ENCODE measurements at regions not wholly inside any gene's neighbourhood (a gene's known extent, or its start where the extent isn't known, plus 50 kb on each side); places are given as distances from the start of the nearest gene placed in this dataset.

- TF ChIP-seq CTCF (IDR thresholded peaks at IDR 0.05) = no peak
- no peak for TF ChIP-seq POLR2AphosphoS5 (IDR thresholded peaks at IDR 0.05)
These were observed 302.1 kb upstream of the SGO1 start for GRCh38 chr3:20488151-20488550.
